ENCODE measurements at regions not wholly inside any gene's neighbourhood (a gene's known extent, or its start where the extent isn't known, plus 50 kb on each side); places are given as distances from the start of the nearest gene placed in this dataset.

DNA sequence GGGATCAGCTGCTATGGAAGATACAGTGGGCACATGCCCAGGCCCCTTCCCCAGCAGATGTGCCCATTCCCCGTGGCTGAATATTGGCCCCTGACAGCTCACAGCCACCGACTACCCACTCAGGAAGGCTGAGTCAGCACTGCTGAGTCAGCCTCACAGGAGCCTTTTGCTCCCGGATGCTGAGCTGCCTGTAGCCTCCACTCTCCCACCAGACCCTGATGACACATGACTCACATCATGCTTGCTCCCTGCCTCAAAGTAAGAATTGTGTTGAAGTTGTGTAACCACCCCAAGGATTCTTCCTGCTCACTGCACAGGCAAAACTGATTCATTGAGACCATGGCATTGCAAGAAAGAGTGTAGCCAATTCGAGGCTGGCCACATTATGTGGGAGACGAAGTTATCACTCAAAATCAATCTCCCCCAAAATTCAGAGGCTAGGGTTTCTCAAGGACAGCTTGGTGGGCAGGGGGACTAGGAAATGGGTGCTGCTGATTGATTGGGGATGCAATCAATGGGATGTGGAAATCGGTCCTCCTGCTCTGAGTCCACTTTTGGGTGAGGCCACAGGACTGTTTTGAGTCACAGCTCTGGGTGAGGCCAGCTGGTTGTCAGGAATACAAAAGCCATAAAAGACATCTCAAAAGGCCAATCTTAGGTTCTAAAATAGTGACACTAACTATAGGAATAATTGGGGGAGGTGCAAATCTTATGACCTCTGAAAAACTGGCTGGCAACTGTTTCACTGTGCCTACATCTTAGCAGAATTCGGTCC lies 556.6 kb upstream of the CDH4 start:
- DNase-seq (ENCODE audit: low spot score) = no peak
- intact Hi-C loops (cut with DNase I) = no loop called here

DNA sequence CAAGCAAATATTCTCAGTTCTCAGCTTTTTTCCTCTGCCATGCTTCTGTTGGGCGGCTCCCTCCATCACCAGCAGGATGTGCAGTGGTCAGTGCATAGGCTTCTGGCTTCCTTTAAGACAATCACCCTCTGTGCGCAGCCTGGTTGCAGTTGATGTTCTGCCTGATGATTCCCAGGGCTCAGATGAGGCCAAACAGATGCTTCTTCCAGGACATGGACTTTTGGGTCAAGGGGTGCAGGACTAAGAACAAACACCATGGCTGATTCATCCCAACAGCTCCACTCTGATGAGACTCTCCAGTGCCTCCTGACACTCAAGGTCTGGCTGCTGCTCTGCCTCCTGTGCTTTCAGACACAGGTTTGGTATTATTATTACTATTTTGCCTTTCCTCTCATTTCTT lies 554.8 kb upstream of the CDH4 start:
- no peak for DNase-seq (ENCODE audit: low spot score)
- intact Hi-C loops (cut with DNase I) = no loop called here

GRCh38 chr20:60700728-60701127 lies 551.3 kb upstream of the CDH4 start:
- no peak for DNase-seq (ENCODE audit: low spot score)
- intact Hi-C loops (cut with DNase I) = no loop called here

DNA sequence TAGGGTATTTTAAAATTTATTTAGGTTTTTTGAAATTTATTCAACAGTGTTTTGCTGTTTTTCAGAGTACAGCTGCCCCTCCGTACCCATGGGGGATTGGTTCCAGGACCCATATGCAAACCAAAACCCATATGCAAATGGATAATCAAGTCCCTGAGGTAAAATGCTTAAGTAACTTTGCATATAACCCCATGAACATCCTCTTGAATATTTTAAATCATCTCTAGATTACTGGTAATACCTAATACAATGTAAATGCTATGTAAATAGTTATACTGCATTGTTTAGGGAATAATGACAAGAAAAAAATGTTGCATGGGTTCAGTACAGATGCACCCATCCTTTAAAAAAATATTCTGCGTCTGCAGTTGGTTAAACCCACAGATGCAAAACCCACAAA lies 547.9 kb upstream of the CDH4 start:
- DNase-seq (ENCODE audit: low spot score) = no peak
- intact Hi-C loops (cut with DNase I) = no loop called here

- DNase-seq (ENCODE audit: low spot score) = no peak
- intact Hi-C loops (cut with DNase I) = no loop called here
Measured at GRCh38 chr20:60713396-60713795, 538.7 kb upstream of the CDH4 start.

DNA sequence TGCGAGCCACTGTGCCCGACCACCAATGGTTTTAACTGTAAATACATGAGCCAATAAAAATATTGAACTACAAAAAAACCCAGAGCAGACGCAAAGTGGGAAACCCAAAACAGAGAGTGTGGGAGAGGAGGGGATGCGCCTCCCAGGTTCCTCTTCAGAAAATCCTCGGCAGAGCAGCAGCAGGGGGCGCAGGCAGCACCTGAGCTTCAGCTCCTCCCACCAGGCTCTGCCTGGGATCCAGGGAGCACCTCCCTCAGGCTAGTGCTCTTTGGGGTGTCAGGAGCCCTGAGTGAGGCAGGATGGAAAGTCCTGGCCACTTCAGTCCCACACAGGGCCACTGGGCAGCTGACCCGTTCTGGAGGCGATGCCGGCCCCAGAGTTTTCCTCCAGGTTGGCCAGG lies 536.9 kb upstream of the CDH4 start:
- no peak for DNase-seq (ENCODE audit: low spot score)
- intact Hi-C loops (cut with DNase I) = no loop called here

DNA sequence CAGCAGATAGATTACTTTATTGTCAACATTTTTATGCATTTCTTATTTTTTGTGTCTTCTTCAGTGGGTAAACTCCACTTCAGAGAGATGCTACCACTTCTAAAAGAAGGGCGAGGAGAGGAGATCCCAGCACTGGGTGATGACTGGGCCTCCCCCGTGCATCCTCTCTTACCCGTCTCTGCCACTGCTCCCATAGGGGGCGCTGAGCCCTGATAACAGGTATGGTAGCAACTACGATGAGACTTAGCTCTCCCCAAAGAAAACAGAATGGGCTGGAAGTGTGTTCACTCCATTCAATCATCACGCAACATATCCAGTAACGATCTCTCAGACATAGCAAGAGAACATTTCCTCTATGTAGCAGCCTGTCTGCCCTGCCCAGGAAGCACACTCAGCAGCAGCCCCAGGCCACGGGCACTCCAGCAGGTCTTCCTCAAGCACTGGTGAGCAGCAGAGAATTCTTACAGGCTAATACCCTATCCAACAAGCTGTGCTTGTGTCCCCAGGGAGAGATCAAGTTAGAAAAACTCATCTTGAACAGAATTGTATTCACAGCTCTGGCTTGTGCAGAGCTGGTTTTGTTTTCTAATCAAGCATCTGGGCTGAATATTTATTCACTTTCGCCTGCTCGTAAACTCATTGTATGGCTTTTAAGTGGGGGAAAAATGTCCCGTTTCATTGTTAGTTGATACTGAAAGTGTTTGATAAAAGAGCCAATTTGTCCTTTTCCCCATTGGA lies 533.1 kb upstream of the CDH4 start:
- intact Hi-C loops (cut with DNase I) = no loop called here
- DNase-seq (ENCODE audit: low spot score) = no peak

- DNase-seq (ENCODE audit: low spot score) = no peak
- intact Hi-C loops (cut with DNase I) = no loop called here
Measured at GRCh38 chr20:60725311-60725906, 526.7 kb upstream of the CDH4 start.

DNA sequence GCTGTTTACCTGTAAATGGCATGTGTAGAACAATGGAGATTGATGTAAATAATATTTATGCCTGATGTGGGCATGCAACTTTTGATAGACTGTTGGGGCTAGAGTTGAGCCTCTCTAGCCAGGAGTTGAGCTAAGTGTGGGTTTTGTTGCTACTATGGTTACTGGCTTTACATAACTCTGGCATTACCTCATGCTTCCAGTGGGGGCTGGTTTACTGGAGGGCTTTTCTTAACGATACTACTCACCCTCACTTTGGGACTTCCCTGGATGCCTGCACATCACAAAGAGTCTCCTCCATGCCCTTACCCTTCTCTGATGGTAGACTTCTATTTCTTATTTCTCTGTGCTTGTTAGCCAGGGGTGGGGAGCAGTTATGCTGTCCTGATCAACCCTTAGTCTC lies 524.6 kb upstream of the CDH4 start:
- DNase-seq (ENCODE audit: low spot score) = no peak
- intact Hi-C loops (cut with DNase I) = no loop called here

DNA sequence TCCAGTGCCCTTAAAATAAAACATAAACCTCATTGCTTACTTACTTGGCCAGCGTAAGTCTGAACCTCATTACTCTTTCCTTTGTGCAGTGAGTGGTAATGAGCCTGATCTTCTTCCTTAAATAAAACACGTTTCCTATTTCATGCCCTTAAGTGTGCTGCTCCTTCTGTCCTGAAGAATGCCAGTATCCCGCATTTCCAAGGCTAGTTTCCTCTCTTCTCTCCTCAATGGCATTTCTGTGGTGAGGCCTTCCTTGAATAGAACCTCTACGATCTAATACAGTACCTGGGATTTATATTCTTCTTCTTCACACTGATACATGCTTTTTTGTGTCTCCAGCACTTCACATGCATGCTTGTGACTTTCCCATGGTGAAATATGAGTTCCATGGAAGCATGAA lies 523.4 kb upstream of the CDH4 start:
- intact Hi-C loops (cut with DNase I) = no loop called here

GRCh38 chr20:60729135-60729900 lies 522.7 kb upstream of the CDH4 start:
- intact Hi-C loops (cut with DNase I) = no loop called here

More for the DNA sequence above, 523.4 kb upstream of the CDH4 start:
- DNase-seq (ENCODE audit: low spot score) = no peak

DNA sequence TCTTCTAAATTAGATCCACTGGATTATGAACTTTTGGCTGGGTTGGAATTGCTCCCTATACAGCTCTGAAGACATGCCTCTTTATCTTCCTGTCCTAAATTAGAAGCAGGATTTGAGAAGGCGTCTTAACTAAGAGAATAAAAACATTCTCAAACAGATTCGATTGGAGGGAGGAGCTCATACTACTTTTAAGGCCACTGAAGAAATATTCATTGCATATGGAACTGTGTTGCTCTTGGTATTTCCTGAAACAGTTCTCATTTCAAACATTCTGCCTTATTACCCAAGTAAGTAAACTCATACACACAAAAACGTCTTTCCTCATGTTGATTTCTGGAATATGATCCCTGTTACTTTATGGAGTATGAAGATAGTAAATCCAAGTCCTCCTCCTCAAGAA lies 519.7 kb upstream of the CDH4 start:
- DNase-seq (ENCODE audit: low spot score) = no peak
- intact Hi-C loops (cut with DNase I) = no loop called here

More at GRCh38 chr20:60729135-60729900, 522.7 kb upstream of the CDH4 start:
- no peak for DNase-seq (ENCODE audit: low spot score)

GRCh38 chr20:60748086-60748485 lies 504.0 kb upstream of the CDH4 start:
- intact Hi-C loops (cut with DNase I) = no loop called here
- DNase-seq (ENCODE audit: low spot score) = no peak

DNA sequence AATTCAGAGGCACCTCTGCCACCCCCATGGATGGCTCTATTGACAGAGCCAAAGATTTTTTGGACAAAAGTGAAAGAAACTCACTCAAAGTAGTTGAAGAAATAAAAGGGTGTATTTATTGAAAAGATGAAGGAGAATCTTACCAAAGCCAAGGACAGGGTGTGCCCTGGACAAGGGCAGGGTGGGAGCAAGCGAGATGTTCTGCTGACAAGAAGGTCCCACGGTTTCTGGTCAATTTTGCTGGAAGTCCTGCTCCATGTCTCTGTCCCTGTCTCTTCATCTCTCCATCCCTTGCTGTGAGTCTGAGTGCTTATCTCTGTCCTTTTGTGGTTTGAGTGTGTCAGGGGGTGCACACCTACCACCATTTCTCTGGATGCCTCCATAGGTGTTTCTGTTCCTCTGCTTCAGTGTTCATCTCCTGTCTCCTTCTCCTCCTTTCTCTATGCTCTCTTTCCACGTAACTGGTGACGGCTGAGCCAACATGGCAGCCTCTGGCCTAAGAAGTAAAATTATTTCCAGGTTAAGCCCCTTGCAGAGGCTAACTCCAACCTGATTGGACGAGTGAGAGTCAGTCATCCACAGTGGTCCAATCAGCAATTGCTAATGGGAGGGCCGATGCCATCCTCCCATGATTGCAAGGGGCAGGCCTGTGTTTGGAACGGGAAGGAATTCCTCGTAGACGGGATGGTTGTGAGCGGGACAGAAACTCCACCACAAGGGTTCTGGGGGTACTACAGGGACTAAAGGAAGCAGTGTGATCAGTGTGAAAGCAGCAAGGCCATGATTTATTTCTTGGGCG lies 502.1 kb upstream of the CDH4 start:
- intact Hi-C loops (cut with DNase I) = no loop called here

GRCh38 chr20:60750909-60751308 lies 501.2 kb upstream of the CDH4 start:
- intact Hi-C loops (cut with DNase I) = no loop called here
- no peak for DNase-seq (ENCODE audit: low spot score)

More for the DNA sequence above, 502.1 kb upstream of the CDH4 start:
- DNase-seq (ENCODE audit: low spot score) = no peak

DNA sequence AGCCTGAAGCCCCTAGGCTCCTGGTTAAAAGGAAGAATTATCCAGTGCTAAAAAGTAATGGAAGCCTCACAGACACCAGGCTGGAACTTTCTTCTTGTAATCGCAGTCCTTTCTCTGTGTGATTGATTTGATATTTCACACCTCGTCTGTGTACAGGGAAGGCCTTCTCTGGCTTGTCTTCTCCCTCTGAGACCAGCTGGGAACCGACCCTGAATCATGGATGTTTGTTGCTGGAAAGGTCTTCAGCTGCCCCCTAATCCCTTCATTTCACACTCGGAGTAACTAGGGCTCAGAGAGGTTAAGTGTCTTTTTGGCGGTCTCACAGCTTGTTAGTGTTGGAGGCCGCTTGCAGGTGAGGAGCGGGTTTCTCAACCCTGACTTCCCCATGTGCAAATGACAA lies 500.2 kb upstream of the CDH4 start:
- intact Hi-C loops (cut with DNase I) = no loop called here
- DNase-seq (ENCODE audit: low spot score) = no peak

DNA sequence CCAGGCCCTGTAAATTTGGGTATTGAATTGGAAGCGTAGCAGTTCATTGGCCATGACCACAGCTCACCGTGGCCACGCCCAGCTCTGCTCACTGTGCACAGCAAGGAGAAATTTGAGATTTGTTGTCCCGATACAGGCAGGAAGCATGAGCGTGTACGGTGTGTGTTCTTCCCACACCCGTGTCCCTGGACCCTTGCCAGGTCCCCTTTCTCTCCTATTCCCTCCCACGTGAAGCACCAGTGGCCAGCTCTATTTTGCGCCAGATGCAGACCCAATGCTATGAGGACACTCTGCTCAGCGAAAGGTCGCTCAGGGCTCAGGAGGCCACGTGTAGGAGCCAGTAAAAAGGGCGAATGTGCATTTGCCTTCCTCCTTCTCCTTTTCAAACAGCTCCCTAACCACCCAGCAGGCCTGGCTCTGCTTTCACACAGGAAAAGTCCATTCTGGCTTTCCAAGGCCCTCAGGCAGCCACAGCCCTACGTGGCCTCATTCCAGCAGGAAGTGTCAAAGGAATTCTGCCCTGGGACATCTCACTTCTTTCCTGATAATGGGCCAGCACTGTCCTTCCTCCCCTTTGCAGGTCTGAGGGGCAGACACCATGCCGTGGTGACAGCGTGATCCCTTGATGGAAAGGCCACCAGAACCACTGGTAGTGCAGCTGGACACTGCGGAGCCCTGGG lies 499.2 kb upstream of the CDH4 start:
- DNase-seq (ENCODE audit: low spot score) = no peak
- intact Hi-C loops (cut with DNase I) = no loop called here

GRCh38 chr20:60754856-60755255 lies 497.2 kb upstream of the CDH4 start:
- intact Hi-C loops (cut with DNase I) = no loop called here
- DNase-seq (ENCODE audit: low spot score) = no peak

- no peak for DNase-seq (ENCODE audit: low spot score)
- intact Hi-C loops (cut with DNase I) = no loop called here
Measured at GRCh38 chr20:60759651-60760050, 492.4 kb upstream of the CDH4 start.

Measured in posterior vena cava (tissue), 2 donors.